Activated CD4-positive, alpha-beta T cell treated with anti-CD3 and anti-CD28 coated beads for 36 hours (primary cell): ENCODE measurements at regions not wholly inside any gene's neighbourhood (a gene's known extent, or its start where the extent isn't known, plus 50 kb on each side); places are given as distances from the start of the nearest gene placed in this dataset.
"Not testable (repeated sequence)": the region's sequence is repeated elsewhere in the genome, so short reads cannot be mapped to it uniquely, and the experiment has no call there.

Experiments used
- ATAC-seq: fragments of 200-7000 bp; cut with Tn5 transposase; one replicate; pipeline ENCODE4 v1.10.0; 2021; ENCODE audit warnings: mild to moderate bottlenecking, moderate library complexity
- CTCF ChIA-PET: fragments of 350-600 bp; sonication (Branson Sonifier 250); formaldehyde crosslinking; loops from one replicate; lab custom pipeline; 2021; ENCODE audit warnings: antibody characterized with exemption; lab: Charles Lee
- POLR2A ChIA-PET: fragments of 350-600 bp; sonication (Branson Sonifier 250); formaldehyde crosslinking; loops from one replicate; lab custom pipeline; 2021; ENCODE audit warnings: antibody characterized with exemption, inconsistent platforms; lab: Charles Lee
- DNase-seq: peaks from one replicate; pipeline ENCODE4 v3.0.0-alpha.2; 2020
- H3K27ac Mint-ChIP-seq: one replicate; pipeline ENCODE4 v1.8.0; 2021; ENCODE audit warnings: mixed read lengths
- H3K27me3 Mint-ChIP-seq: one replicate; pipeline ENCODE4 v1.8.0; 2021; ENCODE audit warnings: mixed read lengths
- H3K36me3 Mint-ChIP-seq: one replicate; pipeline ENCODE4 v1.8.0; 2021; ENCODE audit warnings: low read depth, mixed read lengths
- H3K4me1 Mint-ChIP-seq: one replicate; pipeline ENCODE4 v1.8.0; 2021; ENCODE audit warnings: mixed read lengths
- H3K4me3 Mint-ChIP-seq: one replicate; pipeline ENCODE4 v1.8.0; 2021; ENCODE audit warnings: mild to moderate bottlenecking, moderate library complexity, mixed read lengths
- H3K9me3 Mint-ChIP-seq: one replicate; pipeline ENCODE4 v1.8.0; 2021; ENCODE audit warnings: low read depth, mixed read lengths
- intact Hi-C, 2 experiments: fragments of 100-400 bp; cut with DNase I in 1 of 2; cut with micrococcal nuclease in 1 of 2; formaldehyde crosslinking; loops; one replicate each; pipeline versions ENCODE4 v1.14.2 to v1.15.1; 2022 to 2024; cut with DNase I, micrococcal nuclease

- H3K9me3 Mint-ChIP-seq, intact Hi-C loops, H3K27me3 Mint-ChIP-seq, ATAC-seq, H3K4me1 Mint-ChIP-seq, DNase-seq, H3K4me3 Mint-ChIP-seq, CTCF ChIA-PET, H3K27ac Mint-ChIP-seq, POLR2A ChIA-PET, H3K36me3 Mint-ChIP-seq: not testable (repeated sequence)
These were observed 256.3 kb upstream of the GULP1 start for GRCh38 chr2:188035377-188035776.

DNA sequence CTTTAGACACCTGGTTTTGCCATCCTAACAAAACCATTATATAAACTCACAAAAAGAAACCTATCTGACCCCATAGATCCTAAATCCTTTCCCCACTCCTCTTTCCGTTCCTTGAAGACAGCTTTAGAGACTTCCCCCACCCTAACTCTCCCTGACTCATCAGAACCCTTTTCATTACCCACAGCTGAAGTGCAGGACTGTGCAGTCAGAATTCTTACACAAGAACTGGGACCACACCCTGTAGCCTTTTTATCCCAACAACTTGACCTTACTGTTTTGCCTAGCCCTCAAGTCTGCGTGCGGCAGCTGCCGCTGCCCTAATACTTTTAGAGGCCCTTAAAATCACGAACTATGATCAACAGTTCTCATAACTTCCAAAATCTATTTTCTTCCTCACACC lies 254.9 kb upstream of the GULP1 start:
- H3K4me1 Mint-ChIP-seq, ATAC-seq: not testable (repeated sequence)

DNA sequence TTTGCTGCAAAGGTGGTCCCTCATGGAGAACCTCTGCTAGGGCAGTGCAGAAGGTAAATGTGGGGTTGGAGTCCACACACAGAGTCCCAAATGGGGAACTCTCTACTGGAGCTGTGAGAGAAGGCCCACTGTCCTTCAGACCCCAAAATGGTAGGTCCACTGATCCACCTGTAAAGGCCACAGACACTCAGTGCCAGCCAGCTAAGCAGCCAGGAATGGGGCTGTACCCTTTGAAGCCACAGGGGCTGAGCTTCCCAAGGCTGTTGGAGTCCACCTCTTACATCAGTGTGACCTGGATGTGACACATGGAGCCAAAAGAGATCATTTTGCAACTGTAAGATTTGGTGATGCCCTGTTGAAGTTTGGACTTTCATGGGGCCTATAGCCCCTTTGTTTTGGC lies 252.4 kb upstream of the GULP1 start:
- Mint-ChIP-seq H3K27ac (no peak overlapping the region), H3K4me3 (no peak overlapping the region), H3K4me1 (no peaks in the 10 kb centered on the region), H3K9me3 (peaks cover 3% of the 10 kb centered on the region), H3K36me3 (no peaks in the 10 kb centered on the region), H3K27me3 (no peaks in the 10 kb centered on the region)
- intact Hi-C loops: no loop called here
- ATAC-seq: no peak
- CTCF ChIA-PET: interaction anchor here (0.6 kb wide), 1 partner anchor 357 kb away, joined by 3 read pairs; no protein-coding TSS in a partner anchor
- no peak for DNase-seq
- POLR2A ChIA-PET: no interaction called here

More for the DNA sequence above, 254.9 kb upstream of the GULP1 start:
- intact Hi-C loops, H3K36me3 Mint-ChIP-seq, H3K27me3 Mint-ChIP-seq, H3K27ac Mint-ChIP-seq, CTCF ChIA-PET, H3K4me3 Mint-ChIP-seq, POLR2A ChIA-PET, DNase-seq, H3K9me3 Mint-ChIP-seq: not testable (repeated sequence)

DNA sequence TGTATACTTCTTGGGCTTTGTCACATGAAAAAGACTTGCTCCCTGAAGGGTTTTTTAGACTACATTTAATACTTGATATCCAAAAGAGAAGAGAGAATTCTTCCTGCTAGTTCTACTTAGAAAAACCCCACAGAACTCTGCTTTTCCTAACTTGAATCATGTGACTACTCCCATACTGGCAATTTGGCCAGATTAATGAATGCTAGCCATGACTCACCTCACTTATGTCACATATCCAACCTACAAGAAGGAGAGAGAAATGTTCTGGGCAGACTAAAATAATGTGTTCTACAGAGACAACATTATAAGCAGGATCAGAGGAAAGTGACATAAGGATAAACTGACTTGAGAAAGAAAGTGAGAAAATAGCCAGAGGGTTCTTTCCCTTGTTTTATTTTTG lies 249.3 kb upstream of the GULP1 start:
- DNase-seq (no peak), ATAC-seq (no peak)
- no peak overlapping the region for H3K27ac Mint-ChIP-seq
- no peaks in the 10 kb centered on the region for H3K36me3 Mint-ChIP-seq
- no peak overlapping the region for H3K4me3 Mint-ChIP-seq
- H3K9me3 Mint-ChIP-seq: peaks cover 5% of the 10 kb centered on the region
- intact Hi-C loops: no loop called here
- POLR2A ChIA-PET: no interaction called here
- no peaks in the 10 kb centered on the region for H3K4me1 Mint-ChIP-seq
- no peaks in the 10 kb centered on the region for H3K27me3 Mint-ChIP-seq
- CTCF ChIA-PET: no interaction called here

GRCh38 chr2:188045016-188045415 lies 246.7 kb upstream of the GULP1 start:
- no peaks in the 10 kb centered on the region for H3K36me3 Mint-ChIP-seq
- CTCF ChIA-PET: no interaction called here
- ATAC-seq: no peak

GRCh38 chr2:188046437-188046836 lies 245.2 kb upstream of the GULP1 start:
- Mint-ChIP-seq H3K27me3 (no peaks in the 10 kb centered on the region), H3K9me3 (peaks cover 5% of the 10 kb centered on the region), H3K36me3 (no peaks in the 10 kb centered on the region), H3K4me3 (no peak overlapping the region), H3K27ac (no peak overlapping the region), H3K4me1 (no peaks in the 10 kb centered on the region)
- ChIA-PET CTCF (no interaction called here), POLR2A (no interaction called here)
- ATAC-seq (no peak), DNase-seq (no peak)
- intact Hi-C loops: no loop called here

More at GRCh38 chr2:188045016-188045415, 246.7 kb upstream of the GULP1 start:
- intact Hi-C loops: no loop called here
- no peaks in the 10 kb centered on the region for H3K4me1 Mint-ChIP-seq
- H3K27me3 Mint-ChIP-seq: no peaks in the 10 kb centered on the region
- H3K27ac Mint-ChIP-seq: no peak overlapping the region
- POLR2A ChIA-PET: no interaction called here
- peaks cover 5% of the 10 kb centered on the region for H3K9me3 Mint-ChIP-seq
- no peak for DNase-seq
- no peak overlapping the region for H3K4me3 Mint-ChIP-seq

GRCh38 chr2:188047735-188048134 lies 243.9 kb upstream of the GULP1 start:
- POLR2A ChIA-PET: no interaction called here
- no peaks in the 10 kb centered on the region for H3K27me3 Mint-ChIP-seq
- H3K4me3 Mint-ChIP-seq: no peak overlapping the region
- DNase-seq (no peak), ATAC-seq (no peak)
- H3K9me3 Mint-ChIP-seq: peaks cover 5% of the 10 kb centered on the region
- intact Hi-C loops: no loop called here
- H3K36me3 Mint-ChIP-seq: no peaks in the 10 kb centered on the region
- CTCF ChIA-PET: no interaction called here
- no peak overlapping the region for H3K27ac Mint-ChIP-seq
- no peaks in the 10 kb centered on the region for H3K4me1 Mint-ChIP-seq

GRCh38 chr2:188050726-188051125 lies 240.9 kb upstream of the GULP1 start:
- Mint-ChIP-seq H3K27ac (no peak overlapping the region), H3K4me3 (no peak overlapping the region), H3K9me3 (no peaks in the 10 kb centered on the region), H3K27me3 (no peaks in the 10 kb centered on the region), H3K4me1 (no peaks in the 10 kb centered on the region), H3K36me3 (no peaks in the 10 kb centered on the region)
- ChIA-PET POLR2A (no interaction called here), CTCF (interaction anchor here (0.6 kb wide), 1 partner anchor 314 kb away, joined by 3 read pairs; no protein-coding TSS in a partner anchor)
- DNase-seq (no peak), ATAC-seq (no peak)
- intact Hi-C loops: no loop called here

DNA sequence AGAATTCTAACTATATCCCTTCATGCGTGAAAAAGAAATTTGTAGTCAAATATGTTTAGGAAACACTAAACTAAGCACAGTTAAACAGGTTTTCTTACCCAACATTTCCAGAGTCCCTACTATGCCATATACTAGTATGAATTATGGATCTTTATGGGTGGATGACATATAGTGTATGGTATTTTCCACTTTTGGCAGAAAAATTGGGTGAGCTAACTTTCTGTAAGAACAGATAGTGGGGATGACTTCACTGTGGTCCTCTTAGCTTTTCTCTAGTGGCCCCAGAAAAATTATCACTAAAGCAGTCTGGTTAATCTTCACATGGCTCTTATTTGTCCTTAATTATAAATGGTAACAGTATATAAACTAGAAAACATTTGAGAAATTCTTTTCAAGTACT lies 240.0 kb upstream of the GULP1 start:
- H3K9me3 Mint-ChIP-seq: no peaks in the 10 kb centered on the region
- ATAC-seq: no peak
- intact Hi-C loops: no loop called here
- ChIA-PET CTCF (no interaction called here), POLR2A (no interaction called here)
- H3K27ac Mint-ChIP-seq: no peak overlapping the region
- no peaks in the 10 kb centered on the region for H3K4me1 Mint-ChIP-seq
- no peak for DNase-seq
- no peaks in the 10 kb centered on the region for H3K27me3 Mint-ChIP-seq
- no peak overlapping the region for H3K4me3 Mint-ChIP-seq
- H3K36me3 Mint-ChIP-seq: no peaks in the 10 kb centered on the region

- Mint-ChIP-seq H3K4me1 (no peaks in the 10 kb centered on the region), H3K9me3 (no peaks in the 10 kb centered on the region), H3K36me3 (no peaks in the 10 kb centered on the region), H3K27ac (no peak overlapping the region), H3K27me3 (no peaks in the 10 kb centered on the region), H3K4me3 (no peak overlapping the region)
- ATAC-seq (no peak), DNase-seq (no peak)
- ChIA-PET CTCF (no interaction called here), POLR2A (no interaction called here)
- intact Hi-C loops: no loop called here
These were observed 226.3 kb upstream of the GULP1 start for GRCh38 chr2:188065386-188065785.

DNA sequence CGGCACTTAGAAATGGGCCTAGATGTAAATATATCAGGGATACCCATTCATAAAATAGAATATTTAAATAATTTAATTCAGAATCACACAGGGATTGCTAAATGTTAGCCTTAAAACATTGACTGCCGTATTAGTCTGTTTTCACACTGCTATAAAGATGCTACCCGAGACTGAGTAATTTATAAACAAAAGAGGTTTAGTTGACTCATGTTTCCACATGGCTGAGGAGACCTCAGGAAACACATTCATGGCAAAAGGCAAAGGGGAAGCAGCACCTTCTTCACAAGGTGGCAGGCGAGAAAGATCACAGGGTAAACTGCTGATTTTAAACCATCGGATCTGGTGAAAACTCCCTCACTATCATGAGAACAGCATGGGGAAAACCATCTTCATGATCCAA lies 223.6 kb upstream of the GULP1 start:
- H3K9me3 Mint-ChIP-seq: peaks cover 2% of the 10 kb centered on the region
- POLR2A ChIA-PET: no interaction called here

GRCh38 chr2:188076149-188077056 lies 215.3 kb upstream of the GULP1 start:
- H3K9me3 Mint-ChIP-seq: peaks cover 10% of the 10 kb centered on the region
- ATAC-seq (peak; percentile 78), DNase-seq (no peak)
- intact Hi-C loops: loop anchor here in 1 of 2 experiments (10.0 kb wide), 1 partner anchor 492 kb away; no protein-coding TSS in a partner anchor
- ChIA-PET POLR2A (no interaction called here), CTCF (interaction anchor here (0.7 to 0.8 kb wide), 2 partner anchors 15 to 694 kb away, joined by 3 read pairs; no protein-coding TSS in a partner anchor)
- no peaks in the 10 kb centered on the region for H3K36me3 Mint-ChIP-seq
- H3K4me3 Mint-ChIP-seq: no peak overlapping the region
- no peak overlapping the region for H3K27ac Mint-ChIP-seq
- no peaks in the 10 kb centered on the region for H3K27me3 Mint-ChIP-seq
- peaks cover 6% of the 10 kb centered on the region for H3K4me1 Mint-ChIP-seq

More for the DNA sequence above, 223.6 kb upstream of the GULP1 start:
- Mint-ChIP-seq H3K27me3 (no peaks in the 10 kb centered on the region), H3K27ac (no peak overlapping the region), H3K4me1 (no peaks in the 10 kb centered on the region), H3K36me3 (no peaks in the 10 kb centered on the region), H3K4me3 (no peak overlapping the region)
- intact Hi-C loops: no loop called here
- CTCF ChIA-PET: no interaction called here
- no peak for DNase-seq
- no peak for ATAC-seq
